Stimulated activated CD8-positive, alpha-beta memory T cell treated with anti-CD3 and anti-CD28 coated beads, Interleukin-4, amount 100 ng/mL, for 1 hour (primary cell): ENCODE measurements at regions not wholly inside any gene's neighbourhood (a gene's known extent, or its start where the extent isn't known, plus 50 kb on each side); places are given as distances from the start of the nearest gene placed in this dataset.

Source experiments
- DNase-seq, 2 donors: peaks; one replicate each; pipeline ENCODE4 v3.0.0-alpha.2; 2020; ENCODE audit warnings: low read depth in 2 of 2, low spot score in 1 of 2

DNA sequence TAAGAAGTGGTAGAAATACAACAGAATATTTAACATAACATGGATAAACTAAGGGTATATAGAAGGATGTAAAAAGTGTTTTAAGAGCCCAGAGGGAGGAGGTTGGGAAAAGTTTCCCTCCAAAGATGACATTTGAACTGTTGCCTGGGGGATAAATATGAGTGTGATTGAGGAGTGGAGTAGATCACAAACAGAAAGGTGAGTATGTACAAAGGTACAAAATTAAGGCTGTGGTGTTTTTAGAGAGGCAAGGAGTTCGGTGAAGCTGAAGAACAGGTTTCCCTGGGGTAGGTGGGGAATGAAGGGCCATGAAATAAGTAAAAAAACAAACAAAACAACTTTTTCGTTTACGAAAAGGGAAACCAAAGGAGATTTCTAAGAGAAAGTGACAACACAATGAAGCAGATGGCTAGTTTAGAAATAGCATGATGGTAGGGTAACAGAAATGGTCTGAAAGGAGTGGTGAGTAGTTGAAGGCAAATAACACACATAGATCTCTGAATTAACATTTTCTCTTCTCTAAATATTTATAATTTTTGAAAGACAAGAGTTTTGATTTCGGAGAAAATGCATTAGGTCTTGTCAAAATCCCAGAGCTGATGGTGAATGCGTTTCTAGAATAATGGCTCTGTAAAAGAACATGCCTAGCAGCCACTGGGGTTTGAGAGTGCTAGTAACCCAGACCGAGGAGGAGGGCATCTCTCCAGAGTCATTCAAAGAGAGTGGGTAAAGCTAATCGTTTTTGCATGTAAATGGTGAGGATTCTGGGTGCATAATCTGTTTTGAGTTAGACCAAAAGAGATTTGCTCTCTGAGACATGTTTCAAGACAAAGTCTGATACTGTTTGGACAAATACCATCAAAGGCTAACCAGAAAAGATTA lies 240.4 kb upstream of the DCN start:
- no peak for DNase-seq

- DNase-seq, result no peak
Observed at GRCh38 chr12:91422127-91422526, 239.5 kb upstream of the DCN start.

DNA sequence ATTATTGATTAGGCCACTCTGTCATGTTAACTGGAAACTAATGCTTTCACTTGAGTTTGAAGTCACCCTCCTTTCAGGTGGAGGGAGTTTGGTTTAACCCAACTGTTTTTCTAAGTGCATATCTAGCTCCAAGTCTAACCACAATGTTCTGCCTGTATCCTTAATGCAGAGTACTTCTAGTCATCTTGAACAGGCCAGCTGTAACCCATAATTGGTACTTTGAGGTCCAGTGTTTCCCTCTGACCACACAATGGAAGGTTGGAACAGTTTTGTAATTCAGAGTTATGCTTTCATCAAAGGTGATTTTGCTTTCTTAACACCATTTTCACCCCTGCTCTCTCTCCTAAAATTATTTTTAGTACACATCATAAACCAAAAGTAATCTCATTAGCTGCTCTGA lies 237.2 kb upstream of the DCN start:
- DNase-seq, result no peak

GRCh38 chr12:91418221-91419090 lies 235.8 kb upstream of the DCN start:
- no peak for DNase-seq

DNA sequence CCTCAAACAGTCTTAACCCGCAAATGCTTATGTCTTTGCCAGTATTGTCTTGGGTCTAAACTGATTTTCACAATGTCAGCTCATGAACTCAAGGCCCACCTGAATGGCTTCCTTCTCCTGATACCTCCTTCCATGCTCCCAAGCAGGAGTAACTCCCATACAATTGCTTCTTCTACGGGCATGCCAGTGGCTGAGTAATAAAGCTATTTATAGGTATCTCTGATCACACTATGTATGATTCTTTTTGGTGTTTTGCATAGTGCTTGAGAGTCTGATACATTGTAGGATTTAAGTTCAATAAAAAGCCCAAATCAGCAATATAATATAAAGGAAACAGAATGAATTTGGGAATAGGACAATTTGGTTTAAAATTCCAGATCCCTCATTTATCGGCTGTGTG lies 235.0 kb upstream of the DCN start:
- DNase-seq, result no peak

DNA sequence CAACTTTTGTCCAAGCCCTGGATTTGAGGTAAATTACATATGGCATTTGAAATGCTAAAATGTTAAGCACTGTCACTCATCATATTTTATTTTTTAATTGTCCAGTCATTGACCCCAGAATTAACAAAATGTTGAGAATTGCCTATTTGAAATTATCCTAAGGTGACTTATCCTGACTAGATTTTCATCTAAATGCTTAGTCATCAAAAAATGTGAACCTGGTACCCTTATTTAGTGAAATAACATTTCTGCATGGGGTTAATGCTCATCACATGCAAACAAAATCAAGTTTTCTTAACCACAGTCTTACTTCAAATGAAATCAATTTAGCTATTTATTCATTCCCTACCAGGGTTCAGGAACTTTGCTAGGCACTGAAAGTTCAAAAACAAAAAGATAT lies 232.0 kb upstream of the DCN start:
- no peak for DNase-seq

GRCh38 chr12:91413581-91414546 lies 231.2 kb upstream of the DCN start:
- DNase-seq, result no peak

DNA sequence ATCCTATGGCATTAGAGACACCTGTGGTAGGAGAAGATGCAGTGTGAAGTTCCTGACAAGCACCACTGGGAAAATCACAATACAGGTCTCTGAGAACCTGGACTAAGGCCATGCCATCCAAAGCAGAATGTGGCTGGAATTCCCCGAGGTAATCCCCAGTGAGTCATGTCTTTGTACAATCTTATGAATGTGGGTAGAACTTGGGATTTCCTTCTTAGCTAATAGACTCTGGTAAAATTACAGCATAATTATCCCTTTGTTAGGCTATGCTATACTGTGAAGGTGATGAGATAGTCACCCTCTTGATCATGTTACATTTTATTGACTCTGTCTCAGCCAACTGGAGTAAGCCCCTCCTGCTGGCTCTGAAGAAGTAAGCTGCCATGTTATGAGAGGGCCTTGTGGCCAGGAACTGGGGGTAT lies 224.3 kb upstream of the DCN start:
- DNase-seq, result no peak

DNA sequence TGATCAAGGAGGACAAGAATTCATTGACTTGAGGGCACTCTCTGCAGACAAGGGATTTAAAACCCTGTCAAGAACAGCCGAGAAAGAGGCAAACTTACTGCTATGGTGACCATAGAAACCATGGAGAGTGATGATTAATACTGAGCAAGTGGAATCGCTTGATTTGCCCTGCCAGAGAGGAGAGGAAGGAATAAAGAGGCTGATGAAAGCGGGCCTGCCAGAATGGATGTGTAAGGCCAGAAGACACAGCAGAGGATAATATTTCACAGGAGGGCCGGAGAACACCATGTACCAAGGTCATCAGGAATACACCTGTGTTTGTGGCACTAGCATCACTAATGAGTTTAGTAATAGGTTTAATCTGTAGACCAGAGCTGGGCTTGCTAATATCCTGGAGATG lies 221.8 kb upstream of the DCN start:
- DNase-seq, result no peak

- no peak for DNase-seq
Observed at GRCh38 chr12:91401190-91401589, 218.6 kb upstream of the DCN start.

GRCh38 chr12:91400271-91400670 lies 217.7 kb upstream of the DCN start:
- no peak for DNase-seq

GRCh38 chr12:91397866-91398532 lies 215.4 kb upstream of the DCN start:
- no peak for DNase-seq

DNA sequence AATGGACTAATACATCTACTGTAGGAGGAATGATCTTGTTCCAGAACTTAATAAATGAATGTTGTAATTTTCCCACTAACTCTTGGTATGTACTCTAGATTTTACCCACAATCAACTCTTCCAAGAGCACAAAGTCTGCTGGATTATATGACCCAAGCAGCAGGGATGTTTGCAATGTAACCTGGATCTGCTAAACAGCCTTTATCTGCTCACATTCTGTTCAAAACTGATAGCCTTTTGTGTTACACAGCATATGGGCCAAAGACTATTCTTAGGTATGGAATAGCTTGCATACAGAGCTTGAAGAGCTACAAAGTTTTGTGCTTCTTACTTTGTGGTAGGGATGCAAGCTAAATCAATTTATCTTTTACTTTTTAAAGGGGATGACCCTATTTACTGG lies 213.7 kb upstream of the DCN start:
- no peak for DNase-seq

GRCh38 chr12:91395628-91396135 lies 213.1 kb upstream of the DCN start:
- no peak for DNase-seq

DNA sequence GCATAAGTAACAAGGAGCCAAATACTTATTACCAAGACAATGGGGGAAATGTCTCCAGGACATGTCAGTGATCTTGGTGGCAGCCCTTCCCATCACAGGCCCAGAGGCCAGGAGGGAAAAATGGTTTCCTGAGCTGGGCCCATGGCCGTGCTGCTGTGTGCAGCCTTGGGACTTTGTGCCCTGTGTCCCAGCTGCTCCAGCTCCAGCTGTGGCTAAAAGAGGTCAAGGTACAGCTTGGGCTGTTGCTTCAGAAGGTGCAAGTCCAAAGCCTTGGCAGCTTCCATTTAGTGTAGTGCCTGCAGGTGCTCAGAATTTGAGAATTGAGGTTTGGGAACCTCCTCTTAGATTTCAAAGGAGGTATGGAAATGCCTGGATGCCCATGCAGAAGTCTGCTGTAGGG lies 212.3 kb upstream of the DCN start:
- DNase-seq, result no peak

- DNase-seq, result no peak
Observed at GRCh38 chr12:91388573-91388972, 206.0 kb upstream of the DCN start.

DNA sequence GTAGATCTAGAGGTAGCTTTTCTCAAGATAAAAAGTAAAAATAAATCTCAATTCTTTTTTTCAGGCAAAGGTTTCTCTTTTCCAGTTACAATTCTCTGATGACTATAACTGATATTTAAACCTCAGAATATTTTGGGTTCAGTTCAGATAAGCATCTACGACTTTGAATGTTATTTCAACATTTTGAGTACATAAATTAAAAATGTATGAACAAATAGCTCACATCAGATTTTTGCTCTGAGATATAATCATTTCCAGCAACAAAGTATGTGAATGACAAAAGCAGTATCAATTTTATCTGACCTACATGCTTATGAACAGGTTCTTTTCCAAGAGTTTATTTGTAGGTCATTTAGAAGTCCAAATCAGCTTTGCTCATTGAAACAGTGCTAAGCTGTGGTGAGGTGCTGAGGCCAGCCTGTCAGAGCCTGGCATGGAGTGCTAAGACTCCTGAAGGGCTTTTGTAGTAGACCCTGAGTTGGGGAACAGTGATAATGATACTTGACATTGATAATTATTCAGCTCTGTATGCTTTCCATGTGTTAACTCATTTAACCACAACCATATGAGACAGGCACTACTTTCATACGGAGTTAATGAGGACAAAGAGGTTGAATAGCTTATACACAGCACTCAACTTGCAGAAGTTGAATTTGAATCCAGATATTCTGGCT lies 205.0 kb upstream of the DCN start:
- no peak for DNase-seq

DNA sequence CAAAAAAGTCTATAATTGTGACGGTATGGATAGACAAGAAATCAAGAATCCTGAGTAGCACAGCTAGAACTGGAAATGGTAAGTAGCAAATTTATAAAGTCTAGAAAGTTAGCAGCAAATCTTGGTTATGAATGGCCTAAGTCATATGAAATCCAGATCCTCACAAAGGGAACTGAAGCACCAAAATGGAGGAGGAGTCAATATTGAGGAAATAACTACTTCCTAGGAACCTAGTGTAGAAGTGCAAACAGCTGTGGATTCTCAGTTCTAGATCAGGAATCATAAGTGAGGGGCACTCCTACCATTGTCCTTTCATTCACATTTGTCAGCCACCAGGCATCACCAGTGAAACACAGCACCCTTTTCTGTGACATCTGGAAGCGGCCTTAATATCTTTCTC lies 202.2 kb upstream of the DCN start:
- DNase-seq, result no peak

DNA sequence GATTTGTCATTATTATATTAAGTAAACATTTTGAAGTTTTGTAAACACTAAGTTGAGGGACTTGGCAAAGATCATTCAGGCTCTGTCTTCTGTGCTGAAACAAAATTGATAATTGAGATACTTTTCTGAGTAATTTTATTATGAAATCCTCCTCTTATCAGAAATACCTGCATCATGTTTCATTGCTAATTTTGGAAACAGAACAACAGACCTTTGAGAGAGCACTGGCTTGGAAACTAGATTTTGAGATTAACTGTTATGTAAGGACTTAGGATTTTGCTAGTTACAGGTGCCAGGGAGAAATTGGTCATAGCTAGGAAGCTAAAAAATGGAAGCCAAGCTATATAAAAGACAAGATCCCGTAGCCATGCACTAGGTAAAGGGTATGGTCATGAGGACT lies 201.7 kb upstream of the DCN start:
- no peak for DNase-seq

- DNase-seq, result no peak
Observed at GRCh38 chr12:91383099-91383498, 200.5 kb upstream of the DCN start.
